ENCODE measurements at regions not wholly inside any gene's neighbourhood (a gene's known extent, or its start where the extent isn't known, plus 50 kb on each side); places are given as distances from the start of the nearest gene placed in this dataset.

- Histone ChIP-seq H4K20me1 (replicated peaks in 1 of 2; ENCODE audit: control insufficient read depth in 1 of 2, insufficient read depth in 2 of 2, low read length in 2 of 2) (no peaks in the 10 kb centered on the region), H2BK12ac (ENCODE audit: low read depth, low read length) (no peak overlapping the region), H3K9me3 (ENCODE audit: insufficient read depth in 2 of 2, low read depth in 1 of 2, low read length in 1 of 2) (no peaks in the 10 kb centered on the region), H3K4me3 (ENCODE audit: extremely low read depth in 1 of 4, insufficient read depth in 2 of 4, low read depth in 3 of 4, low read length in 4 of 4) (no peak overlapping the region), H4K8ac (ENCODE audit: extremely low read depth, insufficient read depth, low read length) (no peak overlapping the region), H2BK20ac (ENCODE audit: low read length) (no peak overlapping the region), H4K91ac (replicated peaks; ENCODE audit: insufficient read length, low read length) (no peak overlapping the region), H4K5ac (ENCODE audit: insufficient read length, low read depth, low read length) (no peak overlapping the region), H3K79me1 (ENCODE audit: low read depth, low read length) (no peaks in the 10 kb centered on the region), H3K79me2 (ENCODE audit: control insufficient read depth in 1 of 2, insufficient read depth in 2 of 2, low read length in 2 of 2) (no peaks in the 10 kb centered on the region), H3K4me2 (ENCODE audit: insufficient read depth in 1 of 2, low read depth in 2 of 2, low read length in 2 of 2) (no peak overlapping the region), H2BK5ac (ENCODE audit: low read depth, low read length) (no peak overlapping the region), H2BK120ac (replicated peaks; ENCODE audit: low read depth, low read length) (no peak overlapping the region), H3K23me2 (ENCODE audit: low read depth, low read length) (no peaks in the 10 kb centered on the region), H3K18ac (ENCODE audit: extremely low read depth, low read length) (no peak overlapping the region), H3K4me1 (replicated peaks in 1 of 4; ENCODE audit: control insufficient read depth in 3 of 4, insufficient read depth in 4 of 4, low read length in 3 of 4) (peaks cover 2 to 21% (median 11%) of the 10 kb centered on the region in 4 experiments; a peak in 6 of 7 replicates), H2AK5ac (ENCODE audit: low read depth, low read length) (no peak overlapping the region), H2BK15ac (ENCODE audit: low read length) (no peak overlapping the region), H2AFZ (ENCODE audit: low read length) (no peak overlapping the region), H3K27me3 (replicated peaks in 1 of 4; ENCODE audit: control insufficient read depth in 3 of 4, extremely low read depth in 1 of 4, insufficient read depth in 3 of 4, low read length in 3 of 4) (no peaks in the 10 kb centered on the region), H3K36me3 (ENCODE audit: control insufficient read depth in 2 of 4, insufficient read depth in 4 of 4, low read length in 3 of 4) (no peaks in the 10 kb centered on the region), H3K14ac (ENCODE audit: insufficient read length) (no peak overlapping the region), H3K9ac (replicated peaks in 1 of 4; ENCODE audit: extremely low read depth in 1 of 4, low read depth in 3 of 4, low read length in 3 of 4) (no peak overlapping the region), H3K23ac (ENCODE audit: insufficient read length) (no peak overlapping the region), H3K27ac (ENCODE audit: low read depth, low read length) (no peak overlapping the region), H3K4ac (replicated peaks; ENCODE audit: insufficient read length, low read depth, low read length) (no peak overlapping the region), H3K56ac (replicated peaks; ENCODE audit: insufficient read length, low read depth, low read length) (no peak overlapping the region)
- ChIA-PET POLR2A (ENCODE audit: partially characterized antibody) (interaction anchor here (0.6 kb wide), 1 partner anchor 188 kb away, joined by 4 read pairs; no protein-coding TSS in a partner anchor), CTCF (ENCODE audit: partially characterized antibody) (interaction anchor here (1.1 kb wide), 1 partner anchor 11 kb away, joined by 4 read pairs; no protein-coding TSS in a partner anchor)
- 96% methylated on average over 7 of the region's 7 CpGs; no CpG with 5 or more reads in 1 of the 2 experiments for WGBS, 2 experiments (ENCODE audit: extremely low coverage in 1 of 2, insufficient coverage in 1 of 2, insufficient read length in 1 of 2, insufficient replicate concordance in 2 of 2, low coverage in 1 of 2, low lambda C conversion rate in 2 of 2, missing lambda C conversion rate in 1 of 2)
- DNase-seq (ENCODE audit: low read depth in 1 of 2, low spot score in 2 of 2), result no peak
- TF ChIP-seq SRF (IDR thresholded peaks at IDR 0.05; ENCODE audit: low read depth, low read length), result no peak
- FAIRE-seq, result no peak
Measured at GRCh38 chr15:38062696-38063095, 128.3 kb downstream of the TMCO5A start.
